ENCODE measurements at regions not wholly inside any gene's neighbourhood (a gene's known extent, or its start where the extent isn't known, plus 50 kb on each side); places are given as distances from the start of the nearest gene placed in this dataset.

DNA sequence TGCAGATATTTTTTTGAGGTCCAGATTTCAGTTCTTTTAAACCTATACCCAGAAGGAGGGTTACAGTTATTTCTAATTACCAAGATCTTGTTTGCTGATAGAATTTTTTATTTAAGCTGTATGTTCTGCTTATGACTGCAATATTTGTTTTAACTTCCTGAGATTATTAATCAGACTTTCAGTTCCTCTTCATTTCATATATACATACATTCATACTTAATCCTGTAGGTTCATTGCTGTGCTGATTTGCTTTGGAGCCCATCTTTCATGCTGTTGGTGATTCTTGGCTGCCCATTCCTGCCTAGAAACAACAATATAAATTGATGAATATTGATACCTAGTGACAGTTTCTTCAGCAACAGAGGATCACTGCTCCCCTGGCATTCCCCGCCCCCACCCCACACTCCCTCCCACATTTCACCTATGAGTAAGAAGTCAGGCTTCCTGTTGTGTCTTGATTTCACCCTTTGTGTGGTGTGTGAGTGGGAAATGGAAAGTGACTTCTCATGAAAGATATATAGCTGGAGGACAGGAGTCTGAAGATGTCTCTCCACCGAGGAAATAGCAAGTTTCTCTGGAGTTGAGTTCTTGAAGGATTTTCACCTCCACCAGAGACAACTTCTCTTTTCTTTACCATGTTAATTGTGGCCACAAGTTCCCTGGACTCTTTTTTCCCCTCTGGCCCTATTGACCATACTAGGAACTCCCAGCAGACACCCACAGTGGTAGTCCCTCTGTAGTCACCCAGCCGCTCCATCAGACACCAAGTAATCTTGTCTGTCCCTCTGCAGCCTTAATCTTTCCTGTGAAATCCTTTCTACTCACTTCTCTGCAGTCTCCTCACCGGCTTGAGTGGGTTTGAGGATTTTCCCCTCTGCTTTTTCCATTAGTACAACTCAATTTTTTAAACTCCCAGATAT is 118.4 kb downstream of the ASB9 start:
- H3K36me3 Mint-ChIP-seq (ENCODE audit: low read depth), result peaks cover 25% of the 10 kb centered on the region
- peak overlapping the region; percentile 86 for H3K27ac Mint-ChIP-seq
- DNase-seq (peak; percentile 42), ATAC-seq (peak; percentile 71)
- H3K4me1 Mint-ChIP-seq (ENCODE audit: low read depth), result peaks cover 42% of the 10 kb centered on the region
- POLR2A ChIA-PET, result interaction anchor here (0.6 kb wide), 1 partner anchor 970 kb away, joined by 3 read pairs; no protein-coding TSS in a partner anchor
- CTCF ChIA-PET, result interaction anchor here (1.0 to 3.2 kb wide), 5 partner anchors 7 to 91 kb away, joined by 3 to 10 read pairs (median 4); no protein-coding TSS in a partner anchor
- H3K9me3 Mint-ChIP-seq (ENCODE audit: insufficient read depth), result no peaks in the 10 kb centered on the region
- H3K27me3 Mint-ChIP-seq (ENCODE audit: low read depth), result no peaks in the 10 kb centered on the region
- H3K4me3 Mint-ChIP-seq, result peak overlapping the region; percentile 51

DNA sequence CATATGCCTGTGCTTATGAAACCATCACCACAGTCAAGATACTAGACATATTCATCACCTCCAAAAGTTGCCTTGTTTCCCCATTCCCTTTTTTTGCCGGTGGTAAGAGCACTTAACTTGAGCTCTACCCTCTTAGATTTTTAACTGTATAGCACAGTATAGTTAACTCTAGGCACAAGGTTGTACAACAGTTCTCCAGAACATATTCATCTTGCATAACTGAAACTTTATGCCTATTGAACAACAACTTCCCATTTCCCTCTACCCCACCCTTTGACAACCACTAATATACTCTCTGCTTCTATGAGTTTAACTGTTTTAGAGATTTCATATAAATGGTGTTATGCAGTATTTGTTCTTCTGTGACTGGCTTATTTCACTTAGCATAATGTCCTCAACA is 119.3 kb downstream of the ASB9 start:
- H3K4me1 Mint-ChIP-seq (ENCODE audit: low read depth), result peaks cover 35% of the 10 kb centered on the region
- POLR2A ChIA-PET, result no interaction called here

DNA sequence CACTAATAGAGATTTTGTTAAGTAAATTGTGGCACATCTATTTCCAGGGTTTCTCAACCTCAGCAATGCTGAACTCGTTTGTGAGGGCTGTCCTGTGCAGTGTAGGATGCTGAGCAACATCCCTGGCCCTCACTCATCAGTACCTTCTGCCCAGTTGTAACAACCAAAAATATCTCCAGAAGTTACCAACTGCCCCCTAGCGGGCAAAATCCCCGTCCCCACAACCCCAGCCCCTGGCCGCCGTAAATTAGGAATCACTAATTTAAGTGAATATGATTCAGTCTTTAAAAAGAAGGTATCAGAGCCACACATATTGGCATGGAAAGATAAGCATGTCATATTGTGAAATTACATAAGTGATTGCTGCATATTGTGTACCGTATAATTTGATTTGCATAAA is 123.4 kb downstream of the ASB9 start:
- ATAC-seq, result no peak
- POLR2A ChIA-PET, result no interaction called here
- no peaks in the 10 kb centered on the region for H3K9me3 Mint-ChIP-seq (ENCODE audit: insufficient read depth)
- CTCF ChIA-PET, result interaction anchor here (1.6 kb wide), 1 partner anchor 12 kb away, joined by 7 read pairs; no protein-coding TSS in a partner anchor
- no peaks in the 10 kb centered on the region for H3K27me3 Mint-ChIP-seq (ENCODE audit: low read depth)
- peaks cover 12% of the 10 kb centered on the region for H3K36me3 Mint-ChIP-seq (ENCODE audit: low read depth)
- no peak for DNase-seq
- H3K4me1 Mint-ChIP-seq (ENCODE audit: low read depth), result peaks cover 34% of the 10 kb centered on the region
- H3K4me3 Mint-ChIP-seq, result no peak overlapping the region
- H3K27ac Mint-ChIP-seq, result no peak overlapping the region

More for the DNA sequence above, 119.3 kb downstream of the ASB9 start:
- H3K36me3 Mint-ChIP-seq (ENCODE audit: low read depth), result peaks cover 20% of the 10 kb centered on the region
- CTCF ChIA-PET, result interaction anchor here (1.1 kb wide), 1 partner anchor 9 kb away, joined by 3 read pairs; no protein-coding TSS in a partner anchor
- H3K9me3 Mint-ChIP-seq (ENCODE audit: insufficient read depth), result no peaks in the 10 kb centered on the region
- no peak for ATAC-seq
- no peaks in the 10 kb centered on the region for H3K27me3 Mint-ChIP-seq (ENCODE audit: low read depth)
- no peak overlapping the region for H3K27ac Mint-ChIP-seq
- DNase-seq, result no peak
- no peak overlapping the region for H3K4me3 Mint-ChIP-seq

DNA sequence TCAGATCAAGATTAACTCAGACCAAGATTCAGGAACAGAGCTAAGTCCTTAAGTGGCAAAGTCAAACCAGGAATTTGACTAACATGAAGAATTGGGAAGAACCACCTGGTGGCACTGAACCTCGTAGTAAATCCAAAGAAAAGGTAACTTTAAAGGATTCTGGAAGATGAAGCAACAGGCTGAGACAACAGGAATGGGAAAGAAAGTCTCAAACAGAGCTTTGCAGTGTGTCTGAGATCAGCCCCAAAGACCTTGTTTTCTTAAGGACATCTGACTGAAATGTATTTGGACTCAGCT is 126.1 kb downstream of the ASB9 start:
- H3K27me3 Mint-ChIP-seq (ENCODE audit: low read depth), result no peaks in the 10 kb centered on the region
- ATAC-seq (no peak), DNase-seq (no peak)
- no peaks in the 10 kb centered on the region for H3K9me3 Mint-ChIP-seq (ENCODE audit: insufficient read depth)
- H3K27ac Mint-ChIP-seq, result no peak overlapping the region
- peaks cover 7% of the 10 kb centered on the region for H3K36me3 Mint-ChIP-seq (ENCODE audit: low read depth)
- CTCF ChIA-PET, result interaction anchor here (0.7 to 4.9 kb wide), 10 partner anchors 9 to 191 kb away, joined by 3 to 30 read pairs (median 9); no protein-coding TSS in a partner anchor
- H3K4me1 Mint-ChIP-seq (ENCODE audit: low read depth), result peaks cover 21% of the 10 kb centered on the region
- H3K4me3 Mint-ChIP-seq, result no peak overlapping the region
- POLR2A ChIA-PET, result interaction anchor here (0.7 to 1.9 kb wide), 2 partner anchors 15 to 23 kb away, joined by 4 read pairs; no protein-coding TSS in a partner anchor

DNA sequence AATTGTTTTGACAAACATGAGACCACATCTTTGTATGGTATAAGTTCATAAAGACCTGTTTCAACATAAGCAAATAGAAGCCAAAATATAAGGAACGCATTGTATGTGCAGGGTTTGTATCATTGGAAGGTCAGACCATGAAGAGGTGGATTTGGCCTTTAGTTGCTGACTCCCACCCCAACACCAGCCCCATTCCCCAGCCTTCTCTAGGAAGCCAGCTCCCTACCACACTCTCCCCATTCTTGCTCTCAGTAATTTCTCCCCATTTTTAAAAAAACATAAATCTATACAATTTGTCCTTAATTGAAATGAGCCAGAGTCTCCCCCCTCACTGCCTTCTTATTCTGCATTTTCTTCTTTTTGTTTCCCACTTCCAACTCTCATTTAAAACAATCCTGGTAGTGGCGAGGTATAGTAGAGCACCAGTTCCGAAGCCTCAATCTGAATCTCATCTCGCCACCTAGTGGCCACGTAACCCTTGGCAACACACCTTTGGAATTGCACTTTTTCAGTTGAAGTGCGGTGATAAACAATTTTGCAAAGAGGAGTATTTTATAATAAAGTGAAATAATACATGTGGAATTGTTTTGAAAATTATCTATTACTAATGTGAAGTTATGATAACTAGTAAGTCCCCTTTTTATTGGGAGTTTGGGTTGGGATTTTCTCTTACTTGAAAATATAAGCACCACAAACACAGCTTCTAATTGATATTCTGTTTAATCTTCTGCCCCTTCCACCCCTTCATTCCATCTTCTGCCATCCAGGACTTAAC is 126.6 kb downstream of the ASB9 start:
- DNase-seq (peak; percentile 68), ATAC-seq (peak; percentile 85)
- Mint-ChIP-seq H3K4me1 (ENCODE audit: low read depth) (peaks cover 21% of the 10 kb centered on the region), H3K9me3 (ENCODE audit: insufficient read depth) (no peaks in the 10 kb centered on the region), H3K36me3 (ENCODE audit: low read depth) (peaks cover 2% of the 10 kb centered on the region), H3K27ac (peak overlapping the region; percentile 90), H3K27me3 (ENCODE audit: low read depth) (no peaks in the 10 kb centered on the region), H3K4me3 (peak overlapping the region; percentile 3)
- POLR2A ChIA-PET, result interaction anchor here (0.7 to 1.9 kb wide), 3 partner anchors 15 to 60 kb away, joined by 4 read pairs; no protein-coding TSS in a partner anchor
- CTCF ChIA-PET, result interaction anchor here (0.7 to 4.9 kb wide), 14 partner anchors 8 to 102 kb away, joined by 3 to 30 read pairs (median 5); no protein-coding TSS in a partner anchor

DNA sequence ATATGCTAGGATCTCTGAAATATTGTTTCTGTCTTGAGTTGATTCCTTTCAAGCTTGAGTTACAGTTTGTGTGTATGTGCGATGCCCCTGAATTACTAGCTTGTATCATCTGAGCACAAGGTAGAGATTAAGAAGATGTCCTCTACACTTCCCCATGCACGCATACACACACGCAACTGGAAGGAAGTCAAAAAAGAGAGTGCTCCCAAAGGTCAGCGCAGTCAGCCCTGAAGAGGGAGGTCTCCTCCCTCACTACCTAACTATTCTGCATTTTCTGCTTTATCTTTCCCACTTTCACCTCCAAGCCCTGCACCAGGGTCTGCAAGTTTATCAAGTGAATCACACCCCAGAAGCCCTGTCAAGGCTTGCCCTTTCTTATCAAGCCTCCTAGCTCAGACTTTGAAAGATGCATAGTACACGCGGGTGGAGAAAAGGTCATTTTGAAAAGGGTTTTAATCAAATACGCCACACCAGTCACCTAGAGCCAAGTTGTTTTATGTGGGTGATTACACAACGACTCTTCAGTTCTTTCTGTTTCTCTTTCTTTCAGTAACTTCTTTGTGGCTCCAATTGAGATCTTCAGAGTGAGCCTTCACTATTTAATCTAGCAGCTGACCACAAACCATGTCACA is 127.7 kb downstream of the ASB9 start:
- Mint-ChIP-seq H3K27ac (peak overlapping the region; percentile 90), H3K4me1 (ENCODE audit: low read depth) (peaks cover 21% of the 10 kb centered on the region), H3K27me3 (ENCODE audit: low read depth) (no peaks in the 10 kb centered on the region), H3K4me3 (peak overlapping the region; percentile 56), H3K36me3 (ENCODE audit: low read depth) (no peaks in the 10 kb centered on the region), H3K9me3 (ENCODE audit: insufficient read depth) (no peaks in the 10 kb centered on the region)
- CTCF ChIA-PET, result interaction anchor here (0.6 to 4.9 kb wide), 15 partner anchors 9 to 103 kb away, joined by 3 to 30 read pairs (median 5); no protein-coding TSS in a partner anchor
- POLR2A ChIA-PET, result interaction anchor here (0.8 to 1.9 kb wide), 2 partner anchors 16 to 61 kb away, joined by 4 read pairs; no protein-coding TSS in a partner anchor
- DNase-seq (peak; percentile 21), ATAC-seq (peak; percentile 73)

DNA sequence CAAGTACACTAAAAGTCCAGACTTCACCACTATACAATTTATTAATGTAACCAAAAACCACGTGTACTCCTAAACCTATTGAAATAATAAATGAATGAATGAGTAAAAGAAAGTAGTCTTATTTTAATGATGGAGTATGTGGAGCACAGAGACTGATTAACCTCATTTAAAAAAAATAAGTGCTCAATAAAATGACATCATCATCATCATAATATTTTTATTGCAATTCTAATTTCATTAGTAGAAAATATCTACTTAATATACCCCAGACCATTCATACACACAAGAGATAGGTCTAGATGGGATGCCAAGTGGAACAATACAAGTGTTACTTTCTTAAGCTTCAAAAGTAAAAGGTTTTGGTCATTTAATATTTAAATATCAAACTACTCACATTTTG is 133.1 kb downstream of the ASB9 start:
- Mint-ChIP-seq H3K9me3 (ENCODE audit: insufficient read depth) (no peaks in the 10 kb centered on the region), H3K27ac (no peak overlapping the region), H3K4me1 (ENCODE audit: low read depth) (peaks cover 2% of the 10 kb centered on the region), H3K36me3 (ENCODE audit: low read depth) (no peaks in the 10 kb centered on the region), H3K27me3 (ENCODE audit: low read depth) (no peaks in the 10 kb centered on the region), H3K4me3 (no peak overlapping the region)
- ATAC-seq, result no peak
- POLR2A ChIA-PET, result no interaction called here
- CTCF ChIA-PET, result no interaction called here
- no peak for DNase-seq

DNA sequence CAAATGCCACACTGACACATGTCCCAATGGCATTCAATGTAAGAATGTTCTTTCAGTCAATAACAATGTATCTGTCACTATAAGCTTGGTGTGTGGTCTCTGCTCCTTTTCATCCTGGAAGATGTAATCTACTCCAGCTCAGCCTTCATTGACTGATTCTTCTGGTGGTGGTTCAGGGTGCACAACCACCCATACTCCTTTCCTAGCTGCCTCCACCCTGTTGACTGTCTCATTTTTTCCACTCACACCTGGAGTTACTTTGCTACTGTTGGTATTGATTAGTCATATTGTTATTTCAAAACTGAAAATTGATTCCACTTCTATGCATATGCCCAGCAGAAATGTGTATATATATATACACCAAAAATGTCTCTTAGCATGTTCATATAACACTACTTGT is 140.5 kb downstream of the ASB9 start:
- ChIA-PET POLR2A (no interaction called here), CTCF (no interaction called here)
- H3K9me3 Mint-ChIP-seq (ENCODE audit: insufficient read depth), result no peaks in the 10 kb centered on the region
- DNase-seq, result no peak
- H3K27me3 Mint-ChIP-seq (ENCODE audit: low read depth), result no peaks in the 10 kb centered on the region
- ATAC-seq, result no peak
- no peak overlapping the region for H3K4me3 Mint-ChIP-seq
- H3K36me3 Mint-ChIP-seq (ENCODE audit: low read depth), result no peaks in the 10 kb centered on the region
- H3K27ac Mint-ChIP-seq, result no peak overlapping the region
- H3K4me1 Mint-ChIP-seq (ENCODE audit: low read depth), result no peaks in the 10 kb centered on the region

DNA sequence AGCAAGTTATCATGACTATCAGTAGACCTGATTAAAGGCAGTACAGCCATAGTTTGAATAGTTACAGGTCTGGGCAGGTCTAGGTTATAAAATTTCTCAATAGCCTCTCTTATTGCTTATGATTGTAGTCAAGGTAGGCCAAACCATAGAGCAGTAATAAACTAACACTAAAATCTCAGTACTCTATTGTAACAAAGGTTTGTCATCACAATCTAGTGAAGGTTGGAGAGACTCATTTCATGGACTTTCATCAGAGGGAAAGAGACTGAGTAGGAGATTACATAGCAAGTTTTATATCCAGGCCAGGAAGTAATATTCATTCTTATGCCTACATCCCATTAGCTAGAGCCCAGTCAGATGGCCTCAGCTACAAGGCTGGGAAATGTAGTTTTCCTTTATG is 141.0 kb downstream of the ASB9 start:
- Mint-ChIP-seq H3K27me3 (ENCODE audit: low read depth) (no peaks in the 10 kb centered on the region), H3K27ac (no peak overlapping the region), H3K4me1 (ENCODE audit: low read depth) (no peaks in the 10 kb centered on the region), H3K4me3 (no peak overlapping the region), H3K9me3 (ENCODE audit: insufficient read depth) (no peaks in the 10 kb centered on the region), H3K36me3 (ENCODE audit: low read depth) (no peaks in the 10 kb centered on the region)
- ATAC-seq (no peak), DNase-seq (no peak)
- ChIA-PET CTCF (no interaction called here), POLR2A (no interaction called here)

DNA sequence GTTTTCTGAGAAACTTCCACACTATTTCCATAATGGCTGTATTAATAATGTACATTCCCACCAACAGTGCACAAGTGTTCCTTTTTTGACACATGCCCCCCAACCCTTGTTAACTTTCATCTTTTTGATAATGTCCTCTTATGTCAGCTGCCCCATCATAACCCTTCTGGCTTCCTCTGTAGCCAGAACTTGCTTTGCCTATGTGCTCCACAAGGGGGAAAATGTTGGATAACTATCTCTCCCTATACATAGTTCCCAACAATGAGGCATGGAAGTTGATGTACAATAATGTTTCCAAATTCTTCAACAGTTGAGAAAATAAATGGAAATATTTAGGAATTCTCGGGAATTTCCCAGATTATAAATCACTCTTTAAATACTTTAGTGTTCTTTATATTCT is 142.9 kb downstream of the ASB9 start:
- no peak overlapping the region for H3K27ac Mint-ChIP-seq
- CTCF ChIA-PET, result no interaction called here
- DNase-seq, result no peak
- no peaks in the 10 kb centered on the region for H3K9me3 Mint-ChIP-seq (ENCODE audit: insufficient read depth)
- no peaks in the 10 kb centered on the region for H3K4me1 Mint-ChIP-seq (ENCODE audit: low read depth)
- POLR2A ChIA-PET, result no interaction called here
- H3K27me3 Mint-ChIP-seq (ENCODE audit: low read depth), result no peaks in the 10 kb centered on the region
- no peaks in the 10 kb centered on the region for H3K36me3 Mint-ChIP-seq (ENCODE audit: low read depth)
- ATAC-seq, result no peak
- H3K4me3 Mint-ChIP-seq, result no peak overlapping the region

DNA sequence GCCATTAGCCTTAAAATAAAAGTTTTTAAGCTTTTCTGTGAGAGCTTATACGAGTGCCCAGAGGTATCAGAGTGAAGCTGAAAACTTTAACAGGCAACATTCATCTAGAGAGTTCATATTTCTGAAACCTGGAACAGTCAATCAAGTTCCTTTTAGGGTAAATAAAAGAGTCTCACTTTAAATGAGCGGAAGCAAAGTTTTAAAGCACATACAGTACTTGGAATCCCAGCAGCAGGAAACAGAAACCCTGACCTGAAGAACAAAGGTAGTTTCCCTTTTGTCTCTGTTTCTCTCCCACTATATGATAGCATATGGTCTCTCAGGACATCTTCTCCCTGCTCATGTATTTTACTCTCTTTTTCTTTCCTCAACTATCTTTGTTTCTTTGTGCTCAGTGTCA is 153.0 kb downstream of the ASB9 start:
- POLR2A ChIA-PET, result no interaction called here
- no peaks in the 10 kb centered on the region for H3K36me3 Mint-ChIP-seq (ENCODE audit: low read depth)
- peaks cover 12% of the 10 kb centered on the region for H3K4me1 Mint-ChIP-seq (ENCODE audit: low read depth)
- no peak for DNase-seq
- peak overlapping the region; percentile 42 for H3K4me3 Mint-ChIP-seq
- H3K27me3 Mint-ChIP-seq (ENCODE audit: low read depth), result peaks cover 2% of the 10 kb centered on the region
- CTCF ChIA-PET, result interaction anchor here (1.5 kb wide), 1 partner anchor 10 kb away, joined by 4 read pairs; no protein-coding TSS in a partner anchor
- peak overlapping the region; percentile 52 for H3K27ac Mint-ChIP-seq
- H3K9me3 Mint-ChIP-seq (ENCODE audit: insufficient read depth), result no peaks in the 10 kb centered on the region
- ATAC-seq, result no peak
